Parathyroid adenoma (tissue), 2 donors: ENCODE measurements at regions not wholly inside any gene's neighbourhood (a gene's known extent, or its start where the extent isn't known, plus 50 kb on each side); places are given as distances from the start of the nearest gene placed in this dataset.

Experiments
- H2AFZ ChIP-seq: fragments of 300-600 bp; sonication (generic); one replicate; pipeline ENCODE4 v1.7.0; 2017; ENCODE audit warnings: antibody characterized with exemption, mild to moderate bottlenecking
- H3K27ac ChIP-seq: fragments of 300-600 bp; sonication (generic); one replicate; pipeline ENCODE4 v1.7.0; 2017
- H3K27me3 ChIP-seq: fragments of 300-600 bp; sonication (generic); one replicate; pipeline ENCODE4 v1.7.0; 2017; ENCODE audit warnings: low read length; ENCODE audit not compliant: control insufficient read depth, insufficient read depth
- H3K36me3 ChIP-seq: fragments of 300-600 bp; sonication (generic); one replicate; pipeline ENCODE4 v1.7.0; 2017; ENCODE audit warnings: low read length; ENCODE audit not compliant: control insufficient read depth, insufficient read depth
- H3K4me1 ChIP-seq: fragments of 300-600 bp; sonication (generic); one replicate; pipeline ENCODE4 v1.7.0; 2017; ENCODE audit warnings: control low read depth
- H3K4me2 ChIP-seq: fragments of 300-600 bp; sonication (generic); one replicate; pipeline ENCODE4 v1.7.0; 2017; ENCODE audit warnings: low read length
- H3K4me3 ChIP-seq: fragments of 300-600 bp; sonication (generic); one replicate; pipeline ENCODE4 v1.7.0; 2017; ENCODE audit warnings: low read depth, low read length
- H3K79me2 ChIP-seq: fragments of 300-600 bp; sonication (generic); one replicate; pipeline ENCODE4 v1.7.0; 2017; ENCODE audit warnings: control low read depth
- H3K9ac ChIP-seq: fragments of 300-600 bp; sonication (generic); one replicate; pipeline ENCODE4 v1.7.0; 2017; ENCODE audit warnings: mild to moderate bottlenecking
- H3K9me3 ChIP-seq: fragments of 300-600 bp; sonication (generic); one replicate; pipeline ENCODE4 v1.7.0; 2017; ENCODE audit warnings: low read length; ENCODE audit not compliant: control insufficient read depth
- CTCF ChIP-seq: fragments of 300-600 bp; sonication (generic); IDR thresholded peaks from one replicate; pipeline ENCODE4 v1.7.0; 2017; ENCODE audit warnings: antibody characterized with exemption, mild to moderate bottlenecking
- donor health status: primary hyperparathyroidism.

GRCh38 chr22:23384431-23384830, 195.7 kb downstream of the IGLL1 start:
- Histone ChIP-seq H3K79me2 (no peaks in the 10 kb centered on the region), H3K27ac (no peak overlapping the region), H3K9me3 (no peaks in the 10 kb centered on the region), H3K9ac (no peak overlapping the region), H3K4me1 (no peaks in the 10 kb centered on the region), H3K27me3 (no peaks in the 10 kb centered on the region), H3K4me3 (no peak overlapping the region), H2AFZ (no peak overlapping the region), H3K4me2 (no peak overlapping the region), H3K36me3 (no peaks in the 10 kb centered on the region)
- TF ChIP-seq CTCF = no peak

- H3K9me3 ChIP-seq = no peaks in the 10 kb centered on the region
- H3K36me3 ChIP-seq = no peaks in the 10 kb centered on the region
- no peaks in the 10 kb centered on the region for H3K27me3 ChIP-seq
- no peak overlapping the region for H3K9ac ChIP-seq
- TF ChIP-seq CTCF = no peak
- H3K27ac ChIP-seq = no peak overlapping the region
- no peaks in the 10 kb centered on the region for H3K4me1 ChIP-seq
- H3K4me2 ChIP-seq = no peak overlapping the region
- no peak overlapping the region for H3K4me3 ChIP-seq
- H2AFZ ChIP-seq = no peak overlapping the region
- no peaks in the 10 kb centered on the region for H3K79me2 ChIP-seq
Observed at GRCh38 chr22:23383491-23384361, 196.4 kb downstream of the IGLL1 start.

- no peaks in the 10 kb centered on the region for H3K36me3 ChIP-seq
- H3K79me2 ChIP-seq = no peaks in the 10 kb centered on the region
- H3K4me1 ChIP-seq = no peaks in the 10 kb centered on the region
- no peak overlapping the region for H3K4me3 ChIP-seq
- no peaks in the 10 kb centered on the region for H3K9me3 ChIP-seq
- no peak for TF ChIP-seq CTCF
- no peak overlapping the region for H3K4me2 ChIP-seq
- H2AFZ ChIP-seq = no peak overlapping the region
- H3K9ac ChIP-seq = no peak overlapping the region
- no peak overlapping the region for H3K27ac ChIP-seq
- no peaks in the 10 kb centered on the region for H3K27me3 ChIP-seq
Observed at GRCh38 chr22:23382428-23383218, 197.5 kb downstream of the IGLL1 start.

- Histone ChIP-seq H3K4me1 (no peaks in the 10 kb centered on the region), H3K79me2 (no peaks in the 10 kb centered on the region), H3K9ac (no peak overlapping the region), H3K4me2 (no peak overlapping the region), H3K36me3 (no peaks in the 10 kb centered on the region), H3K27ac (no peak overlapping the region), H2AFZ (no peak overlapping the region), H3K27me3 (no peaks in the 10 kb centered on the region), H3K9me3 (no peaks in the 10 kb centered on the region), H3K4me3 (no peak overlapping the region)
- no peak for TF ChIP-seq CTCF
Observed at GRCh38 chr22:23381661-23382427, 198.2 kb downstream of the IGLL1 start.
